ENCODE measurements at regions not wholly inside any gene's neighbourhood (a gene's known extent, or its start where the extent isn't known, plus 50 kb on each side); places are given as distances from the start of the nearest gene placed in this dataset.
A peak's percentile ranks its signal among the peaks of the same experiment; 100 is the strongest.

DNA sequence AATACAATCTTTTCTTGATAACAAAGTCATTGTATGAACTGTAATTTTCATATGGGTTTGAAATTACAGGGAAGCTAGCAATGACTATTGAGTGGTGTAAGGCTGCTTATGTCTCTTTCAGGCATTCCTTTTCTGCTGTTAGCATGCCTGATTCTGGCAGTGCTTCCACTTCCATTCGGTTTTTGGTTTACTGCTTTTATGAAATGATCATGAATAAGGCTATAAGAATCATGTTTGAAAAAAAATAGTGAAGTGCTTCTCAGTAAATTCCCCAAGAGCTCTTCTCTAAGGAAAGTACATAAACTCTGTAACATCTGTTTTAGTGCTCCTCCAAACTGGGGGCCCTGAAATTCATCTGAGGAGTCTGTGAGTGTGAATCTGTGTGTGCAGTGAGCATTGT is 434.0 kb upstream of the RGS6 start:
- DNase-seq (ENCODE audit: low read depth), result no peak

- DNase-seq (ENCODE audit: low read depth), result no peak
These were observed 433.2 kb upstream of the RGS6 start for GRCh38 chr14:71499018-71499417.

GRCh38 chr14:71507681-71508080 is 424.5 kb upstream of the RGS6 start:
- DNase-seq (ENCODE audit: low read depth), result no peak

GRCh38 chr14:71508901-71509300 is 423.3 kb upstream of the RGS6 start:
- DNase-seq (ENCODE audit: low read depth), result no peak

GRCh38 chr14:71511152-71511551 is 421.1 kb upstream of the RGS6 start:
- no peak for DNase-seq (ENCODE audit: low read depth)

GRCh38 chr14:71514941-71515919 is 417.0 kb upstream of the RGS6 start:
- no peak for DNase-seq (ENCODE audit: low read depth)

DNA sequence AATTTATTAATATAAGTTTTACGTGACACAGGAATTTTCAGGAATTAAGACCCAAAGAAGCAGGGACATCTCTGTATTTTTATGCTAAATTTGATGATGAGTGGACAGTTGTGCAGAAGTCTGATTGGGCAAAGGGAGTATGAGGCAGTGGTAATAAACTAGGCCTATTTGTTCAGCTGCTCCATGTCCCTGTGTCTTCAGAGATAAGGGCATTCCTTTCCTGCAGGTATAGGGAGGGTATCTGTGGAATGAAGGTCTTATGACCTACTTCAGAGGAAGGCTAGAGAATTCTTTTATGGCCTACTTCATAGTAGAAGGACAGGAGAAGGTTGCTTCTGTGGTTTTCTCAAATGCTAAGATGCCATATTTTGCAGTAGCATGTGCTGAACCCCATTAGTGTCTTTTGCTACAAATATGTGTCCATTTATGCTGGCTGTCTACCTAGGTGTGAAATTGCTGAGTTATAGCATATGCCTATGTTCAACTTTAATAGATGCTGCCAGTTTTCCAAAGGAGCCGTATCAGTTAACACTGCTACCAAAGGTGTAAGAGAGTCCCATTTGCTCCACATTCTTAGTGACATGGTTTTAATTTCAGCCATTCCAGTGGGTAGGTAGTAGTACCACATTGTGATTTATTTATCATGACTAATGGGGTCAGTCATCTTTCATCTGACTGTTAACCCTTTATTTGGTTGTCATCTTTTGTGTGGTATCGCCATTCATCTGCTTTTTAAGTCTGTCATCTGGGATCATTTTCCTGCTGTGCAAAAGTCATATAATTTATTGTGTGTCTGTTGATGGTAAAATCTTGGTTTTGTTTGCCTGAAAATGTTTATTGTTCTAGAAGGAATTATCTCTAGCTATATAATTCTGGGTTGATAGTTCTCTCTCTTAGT is 410.7 kb upstream of the RGS6 start:
- DNase-seq (ENCODE audit: low read depth), result no peak

DNA sequence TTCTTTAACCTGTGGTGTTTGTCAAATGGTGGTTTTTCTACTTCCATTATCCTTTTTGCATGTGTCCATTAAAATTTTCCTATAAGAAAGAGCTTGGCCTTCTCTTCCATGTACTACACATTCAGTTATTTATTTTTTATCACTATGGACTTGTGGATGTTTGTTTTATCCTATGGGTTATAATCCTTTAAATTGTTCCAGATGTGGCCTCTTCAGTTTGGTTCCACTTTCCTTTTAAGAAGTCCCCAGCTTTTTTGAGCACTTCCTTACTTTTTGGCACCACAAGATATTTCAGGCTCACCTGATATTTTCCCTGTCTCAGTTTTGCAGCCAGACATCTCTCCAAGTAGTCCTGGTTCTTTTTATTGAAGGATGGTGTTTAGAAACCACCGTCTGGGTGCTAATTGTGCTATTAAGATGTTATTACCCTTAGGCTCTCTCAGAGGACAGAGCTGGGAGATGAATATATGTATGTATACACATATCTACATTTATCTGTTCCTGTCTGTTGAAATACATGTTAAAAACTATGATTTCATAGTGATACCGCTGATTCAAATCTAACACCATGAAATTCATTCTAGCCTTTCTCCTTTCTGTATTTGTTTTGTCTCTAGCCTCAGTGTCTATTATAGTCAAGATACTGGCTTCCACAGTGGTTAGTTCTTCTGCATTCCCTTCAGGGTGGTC is 408.5 kb upstream of the RGS6 start:
- DNase-seq (ENCODE audit: low read depth), result peak; percentile 26

- DNase-seq (ENCODE audit: low read depth), result no peak
These were observed 407.8 kb upstream of the RGS6 start for GRCh38 chr14:71524320-71524982.

DNA sequence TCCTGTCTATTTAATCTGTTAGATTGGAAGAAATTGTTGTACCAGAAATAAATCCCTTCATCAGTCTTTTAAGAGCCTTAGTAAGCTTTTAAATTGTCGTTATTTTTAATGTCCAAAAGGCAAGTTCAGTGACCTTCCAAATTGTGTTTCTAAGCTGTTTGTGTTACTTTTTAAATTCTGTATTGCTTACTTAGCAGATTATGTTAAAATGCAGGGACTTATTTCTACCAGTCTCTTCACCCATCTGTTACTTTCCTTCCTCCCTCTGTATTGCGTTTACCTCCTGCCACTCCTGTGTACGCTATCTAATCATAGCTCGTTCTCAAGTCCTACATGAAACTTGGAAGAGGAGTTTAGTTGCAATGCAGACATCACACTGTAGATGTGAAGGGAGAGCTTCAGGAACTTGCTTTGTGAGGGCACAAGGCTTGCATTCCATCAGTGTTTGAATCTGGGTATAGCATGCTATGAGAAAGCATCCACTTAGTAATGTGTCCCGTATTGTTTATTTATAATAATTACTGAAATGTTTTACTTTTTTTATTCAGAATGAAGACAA is 406.5 kb upstream of the RGS6 start:
- no peak for DNase-seq (ENCODE audit: low read depth)

GRCh38 chr14:71526388-71526787 is 405.8 kb upstream of the RGS6 start:
- no peak for DNase-seq (ENCODE audit: low read depth)

DNA sequence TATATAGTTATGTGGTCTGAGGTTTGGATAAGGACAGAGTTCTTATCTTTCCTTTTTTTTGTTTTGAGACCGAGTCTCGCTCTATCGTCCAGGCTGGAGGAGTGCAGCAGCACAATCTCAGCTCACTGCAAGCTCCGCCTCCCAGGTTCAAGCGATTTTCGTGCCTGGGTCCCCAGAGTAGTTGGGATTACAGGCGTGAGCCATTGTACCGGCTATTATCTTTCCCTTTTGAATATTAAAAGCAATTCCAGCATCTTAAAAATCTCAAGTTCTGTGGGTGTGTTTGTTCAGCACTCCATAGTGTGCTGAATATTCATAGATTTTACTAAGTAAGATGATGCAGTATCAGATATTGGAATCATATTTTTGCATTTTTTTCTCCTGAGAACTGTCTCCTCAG is 404.4 kb upstream of the RGS6 start:
- no peak for DNase-seq (ENCODE audit: low read depth)

DNA sequence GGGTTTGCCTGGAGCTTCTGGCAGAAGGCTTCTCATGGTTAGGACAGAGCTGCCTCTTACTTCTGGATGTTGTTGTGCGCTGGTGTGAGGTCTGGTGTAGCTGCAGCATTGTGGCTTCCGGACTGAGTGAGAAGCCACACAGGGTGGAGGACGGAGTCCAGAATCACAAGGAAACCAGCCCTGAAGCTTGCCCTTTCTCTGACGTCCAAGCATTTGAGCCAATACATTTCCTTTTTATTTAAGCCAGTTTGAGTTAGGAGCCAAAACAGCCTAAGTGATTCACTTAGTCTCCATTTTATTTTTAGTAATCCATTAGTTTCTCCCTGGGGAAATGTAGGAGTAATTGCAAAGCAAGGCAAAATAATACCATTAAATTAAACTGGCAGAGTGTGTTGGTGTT is 402.4 kb upstream of the RGS6 start:
- DNase-seq (ENCODE audit: low read depth), result peak; percentile 26

DNA sequence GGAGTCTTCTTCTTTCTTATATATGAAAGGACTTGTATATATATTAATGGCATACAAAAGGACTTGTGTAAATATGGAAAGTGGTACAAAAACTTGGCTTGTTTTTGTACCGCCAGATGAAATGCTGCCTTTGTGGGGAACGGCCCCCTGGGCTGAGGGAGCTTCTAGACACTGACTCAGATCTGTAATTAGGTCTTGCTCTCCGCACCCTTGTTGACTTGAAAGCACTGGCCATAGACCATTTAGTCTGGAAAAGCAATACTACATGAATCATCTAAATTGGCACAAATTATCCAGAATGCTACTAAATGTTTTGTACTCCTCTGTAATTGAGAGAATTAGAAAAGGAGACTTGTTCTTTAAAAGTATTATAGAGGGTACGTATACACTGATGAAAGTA is 399.9 kb upstream of the RGS6 start:
- DNase-seq (ENCODE audit: low read depth), result peak; percentile 49

GRCh38 chr14:71532790-71533189 is 399.4 kb upstream of the RGS6 start:
- no peak for DNase-seq (ENCODE audit: low read depth)

- peak; percentile 13 for DNase-seq (ENCODE audit: low read depth)
These were observed 398.8 kb upstream of the RGS6 start for GRCh38 chr14:71533390-71533789.

- no peak for DNase-seq (ENCODE audit: low read depth)
These were observed 398.4 kb upstream of the RGS6 start for GRCh38 chr14:71533800-71534199.

- no peak for DNase-seq (ENCODE audit: low read depth)
These were observed 397.7 kb upstream of the RGS6 start for GRCh38 chr14:71534506-71534905.

DNA sequence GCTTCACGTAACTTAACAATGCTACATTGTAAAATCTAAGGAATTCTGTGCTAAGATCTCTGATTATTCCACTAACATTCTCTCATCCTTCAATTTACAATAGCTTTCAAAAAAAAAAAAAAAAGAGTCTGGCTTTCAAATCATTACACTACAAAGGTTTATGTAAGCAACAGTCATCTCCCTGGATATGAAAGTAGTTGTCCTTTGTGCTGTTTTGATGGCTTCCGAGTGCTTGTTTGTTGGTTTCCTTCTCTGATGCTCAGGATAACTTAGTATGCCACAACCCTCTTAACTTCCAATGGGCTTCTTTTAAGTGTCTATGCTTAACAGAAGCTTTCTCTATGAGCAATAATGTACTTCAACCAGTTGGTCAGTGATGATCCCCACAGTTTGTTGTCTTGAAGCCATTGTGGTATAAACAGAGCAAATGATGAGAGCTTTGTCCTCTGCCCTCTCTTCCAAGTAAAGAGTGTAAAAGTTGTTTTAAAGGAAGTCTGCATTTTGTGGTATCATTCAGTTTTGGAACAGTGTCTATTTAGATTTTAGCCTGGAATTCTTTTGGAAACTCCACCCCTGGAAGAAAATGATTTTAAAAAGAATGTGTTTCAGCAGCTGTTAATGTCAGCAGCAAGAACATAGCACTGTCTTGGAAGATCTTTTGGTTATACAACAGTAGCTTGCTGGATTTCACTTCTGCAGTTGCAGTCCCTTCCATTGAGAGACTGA is 396.1 kb upstream of the RGS6 start:
- no peak for DNase-seq (ENCODE audit: low read depth)

- no peak for DNase-seq (ENCODE audit: low read depth)
These were observed 395.1 kb upstream of the RGS6 start for GRCh38 chr14:71536927-71537772.
